ENCODE measurements at regions not wholly inside any gene's neighbourhood (a gene's known extent, or its start where the extent isn't known, plus 50 kb on each side); places are given as distances from the start of the nearest gene placed in this dataset.

GRCh38 chr6:55950071-55950814, 74.9 kb upstream of the BMP5 start:
- TF ChIP-seq CTCF (optimal IDR thresholded peaks at IDR 0.05 in 1 of 3, IDR thresholded peaks at IDR 0.05 in 1 of 3, conservative IDR thresholded peaks at IDR 0.05 in 1 of 3; ENCODE audit: extremely low read depth in 1 of 3, insufficient read depth in 2 of 3, low read length in 3 of 3): no peak
- no peak for TF ChIP-seq EZH2 (IDR thresholded peaks at IDR 0.05; ENCODE audit: low read length)

Data from keratinocyte (primary cell).